H9 (cell line): ENCODE measurements at regions not wholly inside any gene's neighbourhood (a gene's known extent, or its start where the extent isn't known, plus 50 kb on each side); places are given as distances from the start of the nearest gene placed in this dataset.

Source experiments
- DNase-seq: peaks from one replicate; pipeline ENCODE4 v3.0.0-alpha.2; 2017
- H2AFZ ChIP-seq: one replicate; pipeline ENCODE4 v1.6.1; 2013; ENCODE audit warnings: mild to moderate bottlenecking, low read length, control low read depth, moderate library complexity
- H2AK5ac ChIP-seq: 2 replicates; pipeline ENCODE4 v1.6.1; 2013; ENCODE audit warnings: low read length, control low read depth, mixed read lengths; ENCODE audit not compliant: insufficient read length
- H2BK120ac ChIP-seq: one replicate; pipeline ENCODE4 v1.6.1; 2013; ENCODE audit warnings: low read depth, mild to moderate bottlenecking, low read length, control low read depth, inconsistent platforms; ENCODE audit not compliant: poor library complexity, severe bottlenecking
- H2BK12ac ChIP-seq: 2 replicates; pipeline ENCODE4 v1.6.1; 2013; ENCODE audit warnings: low read length, control low read depth, mixed read lengths, low read depth; ENCODE audit not compliant: insufficient read length
- H2BK15ac ChIP-seq: 2 replicates; pipeline ENCODE4 v1.6.1; 2013; ENCODE audit warnings: low read depth, low read length, control low read depth
- H2BK20ac ChIP-seq: one replicate; pipeline ENCODE4 v1.6.1; 2013; ENCODE audit warnings: low read depth, mild to moderate bottlenecking, low read length, control low read depth, inconsistent platforms; ENCODE audit not compliant: poor library complexity, severe bottlenecking
- H2BK5ac ChIP-seq: 2 replicates; pipeline ENCODE4 v1.6.1; 2013; ENCODE audit warnings: low read length, control low read depth, mixed read lengths; ENCODE audit not compliant: insufficient read length
- H3K14ac ChIP-seq: 2 replicates; pipeline ENCODE4 v1.6.1; 2013; ENCODE audit warnings: low read length, control low read depth; ENCODE audit not compliant: insufficient read depth
- H3K18ac ChIP-seq: 2 replicates; pipeline ENCODE4 v1.6.1; 2013; ENCODE audit warnings: low read depth, mild to moderate bottlenecking, mixed read lengths, low read length, control low read depth; ENCODE audit not compliant: insufficient read length
- H3K23ac ChIP-seq: 2 replicates; pipeline ENCODE4 v1.6.1; 2013; ENCODE audit warnings: low read length, control low read depth, mixed read lengths, low read depth; ENCODE audit not compliant: insufficient read length
- H3K23me2 ChIP-seq: 2 replicates; pipeline ENCODE4 v1.6.1; 2013; ENCODE audit warnings: low read depth, mild to moderate bottlenecking, mixed read lengths, low read length, control low read depth; ENCODE audit not compliant: insufficient read length, poor library complexity, severe bottlenecking
- H3K27ac ChIP-seq: 2 replicates; pipeline ENCODE4 v1.5.1; 2013; ENCODE audit warnings: low read length, control low read depth, mixed read lengths, low read depth; ENCODE audit not compliant: insufficient read length
- H3K27me3 ChIP-seq: 2 replicates; pipeline ENCODE4 v1.6.1; 2013; ENCODE audit warnings: low read length, control low read depth, inconsistent platforms; ENCODE audit not compliant: insufficient read depth
- H3K4ac ChIP-seq: 2 replicates; pipeline ENCODE4 v1.6.1; 2013; ENCODE audit warnings: low read depth, mild to moderate bottlenecking, control low read depth, inconsistent platforms, low read length, moderate library complexity
- H3K4me1 ChIP-seq: 2 replicates; pipeline ENCODE4 v1.6.1; 2013; ENCODE audit warnings: low read length, control low read depth, inconsistent platforms; ENCODE audit not compliant: insufficient read depth
- H3K4me2 ChIP-seq: 2 replicates; pipeline ENCODE4 v1.6.1; 2013; ENCODE audit warnings: low read length, control low read depth, mixed read lengths; ENCODE audit not compliant: insufficient read length, insufficient read depth
- H3K56ac ChIP-seq: 2 replicates; pipeline ENCODE4 v1.6.1; 2013; ENCODE audit warnings: low read depth, mild to moderate bottlenecking, mixed read lengths, low read length, control low read depth; ENCODE audit not compliant: insufficient read length
- H3K79me1 ChIP-seq: 2 replicates; pipeline ENCODE4 v1.6.1; 2013; ENCODE audit warnings: low read depth, mild to moderate bottlenecking, moderate library complexity, low read length, control low read depth, inconsistent platforms; ENCODE audit not compliant: insufficient read depth, poor library complexity, severe bottlenecking
- H3K79me2 ChIP-seq: 2 replicates; pipeline ENCODE4 v1.6.1; 2013; ENCODE audit warnings: low read length, control low read depth, inconsistent platforms; ENCODE audit not compliant: insufficient read depth
- H3K9ac ChIP-seq: 2 replicates; pipeline ENCODE4 v1.6.1; 2013; ENCODE audit warnings: low read length, control low read depth, mixed read lengths; ENCODE audit not compliant: insufficient read length; ENCODE audit errors: extremely low read depth
- H3K9me3 ChIP-seq: one replicate; pipeline ENCODE4 v1.6.1; 2013; ENCODE audit warnings: low read depth, low read length, inconsistent platforms; ENCODE audit not compliant: control insufficient read depth
- H3T11ph ChIP-seq: one replicate; pipeline ENCODE4 v1.6.1; 2013; ENCODE audit warnings: mild to moderate bottlenecking, low read length, control low read depth, inconsistent platforms
- H4K20me1 ChIP-seq: one replicate; pipeline ENCODE4 v1.6.1; 2013; ENCODE audit not compliant: control insufficient read depth, insufficient read length, insufficient read depth
- H4K5ac ChIP-seq: 2 replicates; pipeline ENCODE4 v1.6.1; 2013; ENCODE audit warnings: low read depth, mild to moderate bottlenecking, mixed read lengths, low read length, control low read depth; ENCODE audit not compliant: insufficient read length
- H4K8ac ChIP-seq: replicated peaks from 2 replicates; pipeline ENCODE4 v1.6.1; 2013; ENCODE audit warnings: low read length, control low read depth, mixed read lengths, low read depth; ENCODE audit not compliant: insufficient read length
- H4K91ac ChIP-seq: 2 replicates; pipeline ENCODE4 v1.6.1; 2013; ENCODE audit warnings: low read depth, mild to moderate bottlenecking, moderate library complexity, mixed read lengths, low read length, control low read depth; ENCODE audit not compliant: insufficient read length
- H3K27ac Mint-ChIP-seq, 3 experiments: 2 replicates in 2 of 3; 3 replicates in 1 of 3; pipeline ENCODE4 v1.8.0; 2020 to 2021; ENCODE audit warnings: mixed read lengths in 3 of 3, mild to moderate bottlenecking in 1 of 3, moderate library complexity in 1 of 3
- H3K27me3 Mint-ChIP-seq: 2 replicates; pipeline ENCODE4 v1.8.0; 2021; ENCODE audit warnings: low read depth, mild to moderate bottlenecking, moderate library complexity, mixed read lengths
- H3K36me3 Mint-ChIP-seq, 3 experiments: 2 replicates in 2 of 3; 3 replicates in 1 of 3; pipeline ENCODE4 v1.8.0; 2020 to 2021; ENCODE audit warnings: low read depth in 3 of 3, mixed read lengths in 3 of 3; ENCODE audit not compliant: insufficient read depth in 1 of 3
- H3K4me1 Mint-ChIP-seq, 2 experiments: 2 replicates each; pipeline ENCODE4 v1.8.0; 2020; ENCODE audit warnings: mixed read lengths in 2 of 2
- H3K4me3 Mint-ChIP-seq, 2 experiments: 2 replicates in 1 of 2; 3 replicates in 1 of 2; pipeline ENCODE4 v1.8.0; 2020 to 2021; ENCODE audit warnings: mild to moderate bottlenecking in 2 of 2, mixed read lengths in 2 of 2, moderate library complexity in 1 of 2
- H3K9me3 Mint-ChIP-seq, 2 experiments: 2 replicates in 1 of 2; 3 replicates in 1 of 2; pipeline ENCODE4 v1.8.0; 2020; ENCODE audit warnings: mild to moderate bottlenecking in 2 of 2, mixed read lengths in 2 of 2, moderate library complexity in 1 of 2
- CTCF ChIP-seq: fragments of 200-600 bp; sonication (generic); conservative IDR thresholded peaks from 3 replicates; pipeline ENCODE4 v1.8.0; 2021; ENCODE audit warnings: antibody characterized with exemption, mild to moderate bottlenecking
- WGBS: extraction: QIAGEN DNeasy Blood & Tissue Kit; methylation state at CpG from one replicate; pipeline ENCODE4 v1.1.7; 2013; ENCODE audit warnings: missing lambda C conversion rate, low lambda C conversion rate, mixed read lengths; ENCODE audit not compliant: insufficient read length; ENCODE audit errors: extremely low coverage; 5-methylcytosine and 5-hydroxymethylcytosine counted together

GRCh38 chr2:12064153-12064552, 317.7 kb downstream of the LPIN1 start:
- peak; percentile 66 for DNase-seq
- peaks cover 5 to 10% of the 10 kb centered on the region in 2 experiments for H3K4me1 Mint-ChIP-seq
- no peak overlapping the region for H3K27ac ChIP-seq
- peak; percentile 46; the same call in 2 of the 3 replicates for TF ChIP-seq CTCF
- H3K4me1 ChIP-seq: no peaks in the 10 kb centered on the region
- H2BK5ac ChIP-seq: no peak overlapping the region
- no peak overlapping the region for H3K18ac ChIP-seq
- H3K23me2 ChIP-seq: no peaks in the 10 kb centered on the region
- H3K9me3 Mint-ChIP-seq: peaks cover 3% of the 10 kb centered on the region in 2 experiments; a peak in 3 of 5 replicates
- no peaks in the 10 kb centered on the region; the same call in 1 of the 2 replicates for H3K27me3 Mint-ChIP-seq
- H2BK15ac ChIP-seq: no peak overlapping the region
- 0 out of 2 replicates have a peak, but pooled peaks cover 2% of the 10 kb centered on the region for H3K79me2 ChIP-seq
- no peak overlapping the region for H3K9ac ChIP-seq
- H4K8ac ChIP-seq: no peak overlapping the region
- H3K56ac ChIP-seq: no peak overlapping the region
- H3K27me3 ChIP-seq: no peaks in the 10 kb centered on the region
- H3T11ph ChIP-seq: no peak overlapping the region
- H2AK5ac ChIP-seq: no peak overlapping the region
- no peak overlapping the region for H3K4ac ChIP-seq
- no peaks in the 10 kb centered on the region for H3K9me3 ChIP-seq
- no peak overlapping the region for H2BK20ac ChIP-seq
- H3K4me3 Mint-ChIP-seq: no peak overlapping the region
- H3K14ac ChIP-seq: no peak overlapping the region
- no peak overlapping the region for H4K5ac ChIP-seq
- H3K23ac ChIP-seq: no peak overlapping the region
- no peak overlapping the region for H2AFZ ChIP-seq
- H4K91ac ChIP-seq: no peak overlapping the region
- no peak overlapping the region; a peak in 1 of 7 replicates for H3K27ac Mint-ChIP-seq
- WGBS: no CpG with 5 or more reads among the region's 5 CpGs
- no peak overlapping the region for H2BK120ac ChIP-seq
- H3K4me2 ChIP-seq: no peak overlapping the region
- H3K79me1 ChIP-seq: no peaks in the 10 kb centered on the region
- H2BK12ac ChIP-seq: no peak overlapping the region
- no peaks in the 10 kb centered on the region for H3K36me3 Mint-ChIP-seq
- no peaks in the 10 kb centered on the region for H4K20me1 ChIP-seq
